ENCODE measurements at regions not wholly inside any gene's neighbourhood (a gene's known extent, or its start where the extent isn't known, plus 50 kb on each side); places are given as distances from the start of the nearest gene placed in this dataset.

DNA sequence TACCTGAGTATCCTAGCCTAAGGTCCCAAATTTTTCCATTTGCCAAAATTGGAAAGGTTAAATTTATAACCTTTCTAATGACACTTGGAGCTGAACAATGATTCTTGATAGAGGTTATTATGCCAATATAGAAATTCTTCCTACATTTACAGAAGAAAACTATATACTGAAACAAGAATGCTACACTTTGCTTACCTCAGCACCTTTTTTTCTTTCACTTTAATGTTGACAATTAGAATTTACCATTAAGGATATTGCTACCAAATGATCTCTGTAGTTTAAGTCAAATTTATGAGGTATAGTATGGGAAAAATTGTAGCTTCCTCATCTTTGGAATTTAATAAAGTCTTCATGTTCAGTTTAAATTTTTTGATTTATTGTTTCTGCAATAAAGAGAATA is 577.0 kb downstream of the NR4A2 start:
- Histone ChIP-seq H3K9ac (no peak overlapping the region), H3F3A (replicated peaks; ENCODE audit: insufficient read depth) (no peaks in the 10 kb centered on the region), H3K9me2 (no peaks in the 10 kb centered on the region), H4K20me1 (ENCODE audit: insufficient read depth) (no peaks in the 10 kb centered on the region), H3K4me2 (no peak overlapping the region), H3K79me2 (ENCODE audit: insufficient read depth) (no peaks in the 10 kb centered on the region), H3K36me3 (replicated peaks in 1 of 2; ENCODE audit: control insufficient read depth in 1 of 2, insufficient read depth in 2 of 2, low read length in 1 of 2) (no peaks in the 10 kb centered on the region), H2AFZ (ENCODE audit: low read depth) (no peak overlapping the region), H3K27me3 (ENCODE audit: insufficient read depth) (no peaks in the 10 kb centered on the region), H3K9me3 (no peaks in the 10 kb centered on the region), H3K27ac (ENCODE audit: low read depth in 2 of 2, low read length in 1 of 2) (no peak overlapping the region), H3K4me3 (ENCODE audit: low read depth in 2 of 2, low read length in 1 of 2) (no peak overlapping the region), H3K4me1 (ENCODE audit: control insufficient read depth in 1 of 2, insufficient read depth in 2 of 2, low read depth in 1 of 2, low read length in 1 of 2) (no peaks in the 10 kb centered on the region)
- no peak for DNase-seq
- TF ChIP-seq GABPA (IDR thresholded peaks at IDR 0.05; ENCODE audit: low read depth) (no peak), TAF1 (IDR thresholded peaks at IDR 0.05; ENCODE audit: borderline replicate concordance, low read depth, low read length) (no peak), RAD21 (IDR thresholded peaks at IDR 0.05; ENCODE audit: low read length) (no peak)
- ChIA-PET CTCF (interaction anchor here (0.6 kb wide), 1 partner anchor 31 kb away, joined by 5 read pairs; no protein-coding TSS in a partner anchor), POLR2A (no interaction called here)

GRCh38 chr2:155748131-155748530 is 584.4 kb downstream of the NR4A2 start:
- Histone ChIP-seq H3K4me1 (ENCODE audit: control insufficient read depth in 1 of 2, insufficient read depth in 2 of 2, low read depth in 1 of 2, low read length in 1 of 2) (no peaks in the 10 kb centered on the region), H2AFZ (ENCODE audit: low read depth) (no peak overlapping the region), H4K20me1 (ENCODE audit: insufficient read depth) (no peaks in the 10 kb centered on the region), H3K9me3 (no peaks in the 10 kb centered on the region), H3K27ac (ENCODE audit: low read depth in 2 of 2, low read length in 1 of 2) (no peak overlapping the region), H3K4me3 (ENCODE audit: low read depth in 2 of 2, low read length in 1 of 2) (no peak overlapping the region), H3F3A (replicated peaks; ENCODE audit: insufficient read depth) (no peaks in the 10 kb centered on the region), H3K9me2 (no peaks in the 10 kb centered on the region), H3K36me3 (replicated peaks in 1 of 2; ENCODE audit: control insufficient read depth in 1 of 2, insufficient read depth in 2 of 2, low read length in 1 of 2) (no peaks in the 10 kb centered on the region), H3K9ac (no peak overlapping the region), H3K4me2 (no peak overlapping the region), H3K27me3 (ENCODE audit: insufficient read depth) (no peaks in the 10 kb centered on the region), H3K79me2 (ENCODE audit: insufficient read depth) (no peaks in the 10 kb centered on the region)
- POLR2A ChIA-PET = no interaction called here
- CTCF ChIA-PET = no interaction called here
- DNase-seq = no peak
- WGBS (ENCODE audit: low lambda C conversion rate) = 0% methylated on average over 2 of the region's 4 CpGs
- no peak for TF ChIP-seq POLR2AphosphoS5 (IDR thresholded peaks at IDR 0.05; ENCODE audit: low read depth, low read length)
- no peak for TF ChIP-seq IRF3 (IDR thresholded peaks at IDR 0.05; ENCODE audit: low read depth, low read length)
- TF ChIP-seq RAD21 (IDR thresholded peaks at IDR 0.05; ENCODE audit: low read length) = no peak
- no peak for TF ChIP-seq CTCF (IDR thresholded peaks at IDR 0.05)
- no peak for TF ChIP-seq JUND (IDR thresholded peaks at IDR 0.05)
- no peak for TF ChIP-seq EP300 (IDR thresholded peaks at IDR 0.05; ENCODE audit: borderline replicate concordance in 1 of 2, low read depth in 1 of 2, low read length in 1 of 2)
- TF ChIP-seq FOXJ3 (CRISPR knock-in tag; IDR thresholded peaks at IDR 0.05) = no peak
- TF ChIP-seq SIN3A (IDR thresholded peaks at IDR 0.05; ENCODE audit: borderline replicate concordance, low read depth, low read length) = no peak
- no peak for TF ChIP-seq NRF1 (IDR thresholded peaks at IDR 0.05; ENCODE audit: low read depth, low read length)
